ENCODE measurements at regions not wholly inside any gene's neighbourhood (a gene's known extent, or its start where the extent isn't known, plus 50 kb on each side); places are given as distances from the start of the nearest gene placed in this dataset.

- TF ChIP-seq FOXJ3 (CRISPR knock-in tag; IDR thresholded peaks at IDR 0.05) (no peak), CTCF (IDR thresholded peaks at IDR 0.05) (no peak), ELF1 (IDR thresholded peaks at IDR 0.05) (no peak), GABPA (IDR thresholded peaks at IDR 0.05; ENCODE audit: low read depth) (no peak), GATA2 (CRISPR knock-in tag; IDR thresholded peaks at IDR 0.05) (no peak), TCF12 (IDR thresholded peaks at IDR 0.05) (no peak), YY1 (IDR thresholded peaks at IDR 0.05; ENCODE audit: low read depth) (no peak), MXI1 (IDR thresholded peaks at IDR 0.05; ENCODE audit: low read depth, low read length) (no peak)
Observed at GRCh38 chr5:8098081-8098480, 229.1 kb downstream of the MTRR start.

Measured in SK-N-SH (cell line).